AG04449 (cell line): ENCODE measurements at regions not wholly inside any gene's neighbourhood (a gene's known extent, or its start where the extent isn't known, plus 50 kb on each side); places are given as distances from the start of the nearest gene placed in this dataset.
"Not testable (repeated sequence)": the region's sequence is repeated elsewhere in the genome, so short reads cannot be mapped to it uniquely, and the experiment has no call there.

Source experiments
- CTCF ChIA-PET: fragments of 350-600 bp; formaldehyde crosslinking; extraction: SDS; loops from one replicate; lab custom pipeline; 2021; ENCODE audit warnings: antibody characterized with exemption; lab: Yijun Ruan, JAX
- POLR2A ChIA-PET: fragments of 400-600, 350-600 bp; formaldehyde crosslinking; extraction: SDS; loops from one replicate; lab custom pipeline; 2020; ENCODE audit warnings: antibody characterized with exemption, inconsistent platforms; lab: Yijun Ruan, JAX
- DNase-seq: peaks from one replicate; pipeline ENCODE4 v3.0.0-alpha.2; 2010; ENCODE audit warnings: low read depth, low spot score
- H3K4me3 ChIP-seq: 2 replicates; pipeline ENCODE4 v1.5.1; 2011; ENCODE audit warnings: low read depth, mild to moderate bottlenecking, control low read depth, low read length
- CTCF ChIP-seq: IDR thresholded peaks from one replicate; pipeline ENCODE4 v1.5.1; 2011; ENCODE audit warnings: mild to moderate bottlenecking, moderate library complexity, low read length, control low read depth, inconsistent platforms; ENCODE audit not compliant: insufficient read depth; ENCODE audit errors: missing control alignments

- ChIA-PET POLR2A (no interaction called here), CTCF (no interaction called here)
- no peak overlapping the region for H3K4me3 ChIP-seq
- no peak for DNase-seq
- TF ChIP-seq CTCF: no peak
Measured at GRCh38 chr12:33245434-33245833, 194.2 kb downstream of the SYT10 start.

- CTCF ChIA-PET: no interaction called here
- DNase-seq: no peak
- H3K4me3 ChIP-seq: no peak overlapping the region
- no peak for TF ChIP-seq CTCF
- POLR2A ChIA-PET: no interaction called here
Measured at GRCh38 chr12:33226671-33227070, 212.9 kb downstream of the SYT10 start.

GRCh38 chr12:33223956-33224355 is 215.7 kb downstream of the SYT10 start:
- POLR2A ChIA-PET: no interaction called here
- CTCF ChIA-PET: no interaction called here
- DNase-seq: no peak
- H3K4me3 ChIP-seq: no peak overlapping the region
- TF ChIP-seq CTCF: no peak

GRCh38 chr12:33222357-33222756 is 217.3 kb downstream of the SYT10 start:
- POLR2A ChIA-PET: no interaction called here
- TF ChIP-seq CTCF: no peak
- CTCF ChIA-PET: no interaction called here
- no peak for DNase-seq
- no peak overlapping the region for H3K4me3 ChIP-seq

GRCh38 chr12:33205981-33206380 is 233.6 kb downstream of the SYT10 start:
- DNase-seq: no peak
- ChIA-PET CTCF (no interaction called here), POLR2A (no interaction called here)
- no peak for TF ChIP-seq CTCF
- no peak overlapping the region for H3K4me3 ChIP-seq

- H3K4me3 ChIP-seq, DNase-seq, POLR2A ChIA-PET, CTCF ChIA-PET: not testable (repeated sequence)
Measured at GRCh38 chr12:33194389-33194788, 245.2 kb downstream of the SYT10 start.

GRCh38 chr12:33192226-33192625 is 247.4 kb downstream of the SYT10 start:
- ChIA-PET POLR2A (no interaction called here), CTCF (no interaction called here)
- no peak for TF ChIP-seq CTCF
- no peak overlapping the region for H3K4me3 ChIP-seq
- DNase-seq: no peak
